CD14-positive monocyte (primary cell): ENCODE measurements at regions not wholly inside any gene's neighbourhood (a gene's known extent, or its start where the extent isn't known, plus 50 kb on each side); places are given as distances from the start of the nearest gene placed in this dataset.

Experiments
- DNase-seq, 3 donors: peaks; one replicate each; pipeline ENCODE4 v3.0.0-alpha.2; 2011 to 2022
- H2AFZ ChIP-seq: 2 replicates; pipeline ENCODE4 v1.6.0; 2012; ENCODE audit warnings: mild to moderate bottlenecking, low read depth, low read length, inconsistent platforms; ENCODE audit not compliant: insufficient read depth, poor library complexity, severe bottlenecking
- H3K27ac ChIP-seq, 2 donors: 1 replicate in 1 of 2; 2 replicates in 1 of 2; pipeline ENCODE4 v1.5.1; 2012 to 2013; ENCODE audit warnings: low read length in 2 of 2, control low read depth in 1 of 2, inconsistent platforms in 1 of 2, low read depth in 1 of 2, mild to moderate bottlenecking in 1 of 2
- H3K27me3 ChIP-seq, 2 donors: one replicate each; pipeline versions ENCODE4 v1.6.0 to v1.6.1; 2011 to 2013; ENCODE audit warnings: low read length in 2 of 2; ENCODE audit not compliant: control insufficient read depth in 2 of 2, insufficient read depth in 2 of 2
- H3K36me3 ChIP-seq, 2 donors: replicated peaks in 1 of 2; 1 replicate in 1 of 2; 2 replicates in 1 of 2; pipeline versions ENCODE4 v1.5.1 to v1.6.1; 2012 to 2013; ENCODE audit warnings: low read length in 2 of 2, control low read depth in 1 of 2, inconsistent platforms in 1 of 2, mild to moderate bottlenecking in 1 of 2; ENCODE audit not compliant: insufficient read depth in 2 of 2, control insufficient read depth in 1 of 2
- H3K4me1 ChIP-seq, 2 donors: 1 replicate in 1 of 2; 2 replicates in 1 of 2; pipeline versions ENCODE4 v1.5.1 to v1.6.1; 2012 to 2013; ENCODE audit warnings: low read length in 2 of 2, control low read depth in 1 of 2, inconsistent platforms in 1 of 2, mild to moderate bottlenecking in 1 of 2, moderate library complexity in 1 of 2; ENCODE audit not compliant: insufficient read depth in 2 of 2, control insufficient read depth in 1 of 2
- H3K4me2 ChIP-seq: replicated peaks from 2 replicates; pipeline ENCODE3; 2012; ENCODE audit warnings: low read length, moderate library complexity, mild to moderate bottlenecking; ENCODE audit not compliant: poor library complexity, severe bottlenecking; ENCODE audit errors: extremely low read depth
- H3K4me3 ChIP-seq, 3 experiments: fragments of 200-600 bp in 1 of 3; sonication (generic) in 1 of 3; replicated peaks in 1 of 3; 1 replicate in 2 of 3; 2 replicates in 1 of 3; pipeline ENCODE4 v1.5.1; 2011 to 2013; ENCODE audit warnings: low read length in 3 of 3, mild to moderate bottlenecking in 3 of 3, control low read depth in 2 of 3, low read depth in 2 of 3, inconsistent platforms in 1 of 3, moderate library complexity in 1 of 3
- H3K79me2 ChIP-seq: 2 replicates; pipeline ENCODE4 v1.6.0; 2012; ENCODE audit warnings: mild to moderate bottlenecking, control low read depth, inconsistent platforms, low read length, moderate library complexity; ENCODE audit not compliant: insufficient read depth
- H3K9ac ChIP-seq: 2 replicates; pipeline ENCODE4 v1.6.0; 2017; ENCODE audit warnings: low read length, mild to moderate bottlenecking; ENCODE audit not compliant: insufficient read depth, poor library complexity, severe bottlenecking
- H3K9me3 ChIP-seq, 2 donors: replicated peaks in 1 of 2; 1 replicate in 1 of 2; 2 replicates in 1 of 2; pipeline versions ENCODE4 v1.5.1 to v1.6.1; 2012 to 2013; ENCODE audit warnings: low read length in 2 of 2, control low read depth in 1 of 2; ENCODE audit not compliant: control insufficient read depth in 1 of 2, insufficient read depth in 1 of 2
- H4K20me1 ChIP-seq: 2 replicates; pipeline ENCODE4 v1.6.0; 2012; ENCODE audit warnings: mild to moderate bottlenecking, low read length, control low read depth, moderate library complexity; ENCODE audit not compliant: insufficient read depth
- H3K27ac Mint-ChIP-seq, 7 donors: one replicate each; pipeline ENCODE4 v1.8.0; 2020; ENCODE audit warnings: mild to moderate bottlenecking in 7 of 7, mixed read lengths in 7 of 7, moderate library complexity in 6 of 7, inconsistent platforms in 2 of 7
- H3K27me3 Mint-ChIP-seq, 3 donors: one replicate each; pipeline ENCODE4 v1.8.0; 2021 to 2022; ENCODE audit warnings: low read depth in 3 of 3, mild to moderate bottlenecking in 3 of 3, mixed read lengths in 3 of 3, moderate library complexity in 3 of 3, inconsistent platforms in 1 of 3
- H3K36me3 Mint-ChIP-seq, 2 donors: one replicate each; pipeline ENCODE4 v1.8.0; 2020; ENCODE audit warnings: mixed read lengths in 2 of 2, inconsistent platforms in 1 of 2, mild to moderate bottlenecking in 1 of 2
- H3K4me1 Mint-ChIP-seq: one replicate; pipeline ENCODE4 v1.8.0; 2020; ENCODE audit warnings: mild to moderate bottlenecking, mixed read lengths
- H3K4me3 Mint-ChIP-seq, 2 donors: one replicate each; pipeline ENCODE4 v1.8.0; 2020; ENCODE audit warnings: mild to moderate bottlenecking in 2 of 2, mixed read lengths in 2 of 2, moderate library complexity in 1 of 2
- H3K9me3 Mint-ChIP-seq, 7 donors: one replicate each; pipeline ENCODE4 v1.8.0; 2020 to 2022; ENCODE audit warnings: mixed read lengths in 7 of 7, mild to moderate bottlenecking in 6 of 7, moderate library complexity in 6 of 7, inconsistent platforms in 2 of 7
- CTCF ChIP-seq: fragments of 200-600 bp; IDR thresholded peaks from one replicate; pipeline ENCODE4 v1.8.0; 2022; ENCODE audit warnings: antibody characterized with exemption, mild to moderate bottlenecking
- WGBS: methylation state at CpG from one replicate; pipeline ENCODE4 v1.1.5; 2013; ENCODE audit warnings: missing lambda C conversion rate; ENCODE audit not compliant: insufficient coverage; 5-methylcytosine and 5-hydroxymethylcytosine counted together
- intact Hi-C, 2 donors: fragments of 100-400 bp; cut with micrococcal nuclease; formaldehyde crosslinking; loops; one replicate each; pipeline versions ENCODE4 v1.15.0 to v1.15.1; 2023

GRCh38 chr21:16455526-16455925, 725.7 kb downstream of the USP25 start:
- TF ChIP-seq CTCF: no peak
- Histone ChIP-seq H3K79me2 (no peaks in the 10 kb centered on the region), H3K27me3 (no peaks in the 10 kb centered on the region), H3K4me2 (no peak overlapping the region), H2AFZ (no peak overlapping the region), H3K9me3 (no peaks in the 10 kb centered on the region), H3K36me3 (no peaks in the 10 kb centered on the region), H3K4me3 (no peak overlapping the region), H3K27ac (no peak overlapping the region), H3K9ac (no peak overlapping the region), H3K4me1 (no peaks in the 10 kb centered on the region), H4K20me1 (no peaks in the 10 kb centered on the region)
- Mint-ChIP-seq H3K4me3 (no peak overlapping the region), H3K27me3 (no peaks in the 10 kb centered on the region), H3K27ac (no peak overlapping the region), H3K9me3 (peaks cover 0 to 5% (median 2%) of the 10 kb centered on the region in 7 donors), H3K4me1 (no peaks in the 10 kb centered on the region), H3K36me3 (no peaks in the 10 kb centered on the region)
- no peak for DNase-seq
- intact Hi-C loops: no loop called here
- WGBS: 100% methylated on average over 1 of the region's 2 CpGs

GRCh38 chr21:16455978-16456377, 726.2 kb downstream of the USP25 start:
- H3K27me3 ChIP-seq: no peaks in the 10 kb centered on the region
- H3K36me3 ChIP-seq: no peaks in the 10 kb centered on the region
- no peak overlapping the region for H3K27ac ChIP-seq
- H3K4me3 ChIP-seq: no peak overlapping the region
- no peak for TF ChIP-seq CTCF
- Mint-ChIP-seq H3K27me3 (no peaks in the 10 kb centered on the region), H3K27ac (no peak overlapping the region), H3K36me3 (no peaks in the 10 kb centered on the region), H3K4me3 (no peak overlapping the region), H3K4me1 (no peaks in the 10 kb centered on the region), H3K9me3 (peaks cover 0 to 5% (median 2%) of the 10 kb centered on the region in 7 donors)
- H3K9me3 ChIP-seq: no peaks in the 10 kb centered on the region
- H2AFZ ChIP-seq: no peak overlapping the region
- H3K4me1 ChIP-seq: no peaks in the 10 kb centered on the region
- intact Hi-C loops: no loop called here
- no peak for DNase-seq
- no peak overlapping the region for H3K9ac ChIP-seq
- H3K4me2 ChIP-seq: no peak overlapping the region
- no peaks in the 10 kb centered on the region for H3K79me2 ChIP-seq
- no peaks in the 10 kb centered on the region for H4K20me1 ChIP-seq
- 94% methylated on average over 2 of the region's 5 CpGs for WGBS
